SK-N-SH (cell line): ENCODE measurements at regions not wholly inside any gene's neighbourhood (a gene's known extent, or its start where the extent isn't known, plus 50 kb on each side); places are given as distances from the start of the nearest gene placed in this dataset.

Source experiments
- CTCF ChIA-PET: fragments of 300-600, 350-600 bp; formaldehyde crosslinking; extraction: SDS; loops from one replicate; lab custom pipeline; 2021; lab: Yijun Ruan, JAX
- POLR2A ChIA-PET: fragments of 350-600 bp; sonication (Branson Sonifier 250); formaldehyde crosslinking; extraction: SDS; loops from one replicate; lab custom pipeline; 2020; ENCODE audit warnings: antibody characterized with exemption, inconsistent platforms; lab: Yijun Ruan, JAX
- DNase-seq: peaks from one replicate; pipeline ENCODE4 v3.0.0; 2012
- H2AFZ ChIP-seq: fragments of 200-600 bp; sonication (generic); 2 replicates; pipeline ENCODE4 v1.8.1; 2016; ENCODE audit warnings: antibody characterized with exemption, mild to moderate bottlenecking, low read depth
- H3F3A ChIP-seq: fragments of 200-600 bp; sonication (generic); replicated peaks from 2 replicates; pipeline ENCODE3; 2016; ENCODE audit warnings: antibody characterized with exemption, mild to moderate bottlenecking; ENCODE audit not compliant: insufficient read depth
- H3K27ac ChIP-seq, 2 experiments: fragments of 200-500 bp in 1 of 2; fragments of 200-600 bp in 1 of 2; sonication (Bioruptor generic) in 1 of 2; sonication (generic), shearing (Covaris generic) in 1 of 2; 2 replicates each; pipeline versions ENCODE4 v1.5.1 to v1.6.1; 2014 to 2016; ENCODE audit warnings: low read depth in 2 of 2, inconsistent platforms in 1 of 2, low read length in 1 of 2, mild to moderate bottlenecking in 1 of 2, mixed read lengths in 1 of 2
- H3K27me3 ChIP-seq: fragments of 200-600 bp; sonication (generic), shearing (Covaris generic); 2 replicates; pipeline ENCODE4 v1.6.1; 2016; ENCODE audit warnings: mixed run types; ENCODE audit not compliant: insufficient read depth
- H3K36me3 ChIP-seq, 2 experiments: fragments of 200-500 bp in 1 of 2; fragments of 200-600 bp in 1 of 2; sonication (Bioruptor generic) in 1 of 2; sonication (generic) in 1 of 2; replicated peaks in 1 of 2; 2 replicates each; pipeline versions ENCODE3 to v1.5.1; 2014 to 2016; ENCODE audit warnings: low read length in 1 of 2, mild to moderate bottlenecking in 1 of 2; ENCODE audit not compliant: insufficient read depth in 2 of 2, control insufficient read depth in 1 of 2
- H3K4me1 ChIP-seq, 2 experiments: fragments of 200-500 bp in 1 of 2; fragments of 200-600 bp in 1 of 2; sonication (Bioruptor generic) in 1 of 2; sonication (generic), shearing (Covaris generic) in 1 of 2; 2 replicates each; pipeline versions ENCODE4 v1.5.1 to v1.6.1; 2014 to 2016; ENCODE audit warnings: low read depth in 1 of 2, low read length in 1 of 2, mixed run types in 1 of 2; ENCODE audit not compliant: insufficient read depth in 2 of 2, control insufficient read depth in 1 of 2
- H3K4me2 ChIP-seq: fragments of 200-600 bp; sonication (generic), shearing (Covaris generic); 2 replicates; pipeline ENCODE4 v1.6.1; 2017; ENCODE audit warnings: mixed run types
- H3K4me3 ChIP-seq, 2 experiments: fragments of 200-500 bp in 1 of 2; fragments of 200-600 bp in 1 of 2; sonication (Bioruptor generic) in 1 of 2; sonication (generic), shearing (Covaris generic) in 1 of 2; 2 replicates each; pipeline versions ENCODE4 v1.5.1 to v1.8.1; 2014 to 2016; ENCODE audit warnings: low read depth in 2 of 2, inconsistent platforms in 1 of 2, low read length in 1 of 2, mild to moderate bottlenecking in 1 of 2, mixed read lengths in 1 of 2, moderate library complexity in 1 of 2
- H3K79me2 ChIP-seq: fragments of 200-600 bp; sonication (generic); 2 replicates; pipeline ENCODE4 v1.8.1; 2017; ENCODE audit warnings: mild to moderate bottlenecking; ENCODE audit not compliant: insufficient read depth
- H3K9ac ChIP-seq: fragments of 200-600 bp; sonication (generic); 2 replicates; pipeline ENCODE4 v1.6.1; 2017; ENCODE audit warnings: mixed run types
- H3K9me2 ChIP-seq: fragments of 200-600 bp; sonication (generic); 2 replicates; pipeline ENCODE4 v1.6.1; 2017; ENCODE audit warnings: mixed run types
- H3K9me3 ChIP-seq: fragments of 200-600 bp; sonication (generic); 2 replicates; pipeline ENCODE4 v1.6.1; 2017; ENCODE audit warnings: mixed run types, mild to moderate bottlenecking, moderate library complexity
- H4K20me1 ChIP-seq: fragments of 200-600 bp; sonication (generic); 2 replicates; pipeline ENCODE4 v1.6.1; 2017; ENCODE audit warnings: mild to moderate bottlenecking, mixed run types; ENCODE audit not compliant: insufficient read depth
- CTCF ChIP-seq: fragments of 200-600 bp; sonication (generic); IDR thresholded peaks from 2 replicates; pipeline ENCODE4 v1.6.1; 2017; ENCODE audit warnings: antibody characterized with exemption, mild to moderate bottlenecking, moderate library complexity
- ELF1 ChIP-seq: IDR thresholded peaks from 2 replicates; pipeline ENCODE4 v1.4.0; 2012
- EP300 ChIP-seq, 2 experiments: IDR thresholded peaks; 2 replicates each; pipeline versions ENCODE4 v1.4.0 to v1.6.1; 2012; ENCODE audit warnings: borderline replicate concordance in 1 of 2, low read depth in 1 of 2, low read length in 1 of 2
- EZH2phosphoT487 ChIP-seq: fragments of 200-600 bp; sonication (generic); IDR thresholded peaks from 2 replicates; pipeline ENCODE4 v1.6.1; 2017; ENCODE audit warnings: low read depth, mixed run types, mild to moderate bottlenecking, antibody characterized with exemption, moderate library complexity, borderline replicate concordance
- FOSL2 ChIP-seq: IDR thresholded peaks from 2 replicates; pipeline ENCODE4 v1.4.0; 2012; ENCODE audit warnings: low read depth, mild to moderate bottlenecking, moderate library complexity, borderline replicate concordance
- FOXJ3 ChIP-seq: sonication (generic); formaldehyde crosslinking; IDR thresholded peaks from 2 replicates; pipeline ENCODE4 v1.5.1; 2020; ENCODE audit warnings: mild to moderate bottlenecking, missing genetic modification reagents
- FOXM1 ChIP-seq: IDR thresholded peaks from 2 replicates; pipeline ENCODE4 v1.4.0; 2012; ENCODE audit warnings: low read depth, mild to moderate bottlenecking
- GATA2 ChIP-seq: sonication (generic); formaldehyde crosslinking; IDR thresholded peaks from 2 replicates; pipeline ENCODE4 v1.5.0; 2020; ENCODE audit warnings: mild to moderate bottlenecking, missing genetic modification reagents
- IRF3 ChIP-seq: fragments of 150-350 bp; IDR thresholded peaks from 2 replicates; pipeline ENCODE4 v1.6.1; 2016; ENCODE audit warnings: mild to moderate bottlenecking, low read depth, low read length
- MAX ChIP-seq: IDR thresholded peaks from 2 replicates; pipeline ENCODE4 v1.4.0; 2012; ENCODE audit warnings: low read depth
- MXI1 ChIP-seq: IDR thresholded peaks from 2 replicates; pipeline ENCODE4 v1.6.1; 2012; ENCODE audit warnings: mild to moderate bottlenecking, low read depth, low read length, improper control_type of control experiment
- NFIC ChIP-seq: IDR thresholded peaks from 2 replicates; pipeline ENCODE4 v1.4.0; 2012; ENCODE audit warnings: borderline replicate concordance
- NRF1 ChIP-seq: IDR thresholded peaks from 2 replicates; pipeline ENCODE4 v1.6.1; 2012; ENCODE audit warnings: low read depth, mild to moderate bottlenecking, low read length
- PBX3 ChIP-seq: IDR thresholded peaks from 2 replicates; pipeline ENCODE4; 2012
- POLR2AphosphoS5 ChIP-seq: IDR thresholded peaks from 2 replicates; pipeline ENCODE4 v1.6.1; 2012; ENCODE audit warnings: low read depth, low read length
- RAD21 ChIP-seq: IDR thresholded peaks from 2 replicates; pipeline ENCODE4 v1.6.1; 2012; ENCODE audit warnings: mild to moderate bottlenecking, low read length
- RFX5 ChIP-seq: IDR thresholded peaks from 2 replicates; pipeline ENCODE4 v1.6.1; 2012; ENCODE audit warnings: mild to moderate bottlenecking, improper control_type of control experiment, low read length
- SIN3A ChIP-seq: IDR thresholded peaks from 2 replicates; pipeline ENCODE4 v1.6.1; 2012; ENCODE audit warnings: low read depth, mild to moderate bottlenecking, low read length, moderate library complexity, borderline replicate concordance
- SMC3 ChIP-seq: IDR thresholded peaks from 2 replicates; pipeline ENCODE4 v1.6.1; 2012; ENCODE audit warnings: low read depth, low read length, improper control_type of control experiment
- TAF1 ChIP-seq: IDR thresholded peaks from 2 replicates; pipeline ENCODE4 v1.6.1; 2012; ENCODE audit warnings: low read depth, mild to moderate bottlenecking, low read length, moderate library complexity, borderline replicate concordance
- TCF12 ChIP-seq: IDR thresholded peaks from 2 replicates; pipeline ENCODE4 v1.4.0; 2012
- TEAD4 ChIP-seq: IDR thresholded peaks from 2 replicates; pipeline ENCODE4 v1.4.0; 2012; ENCODE audit warnings: mild to moderate bottlenecking, borderline replicate concordance; ENCODE audit not compliant: insufficient read depth
- USF1 ChIP-seq: IDR thresholded peaks from 2 replicates; pipeline ENCODE4 v1.4.0; 2012; ENCODE audit warnings: low read depth, borderline replicate concordance
- USF2 ChIP-seq: fragments of 150-350 bp; IDR thresholded peaks from 2 replicates; pipeline ENCODE4 v1.6.1; 2017; ENCODE audit warnings: antibody characterized with exemption, low read length, low read depth, borderline replicate concordance
- YY1 ChIP-seq: IDR thresholded peaks from 2 replicates; pipeline ENCODE4 v1.4.0; 2012; ENCODE audit warnings: low read depth, mild to moderate bottlenecking
- WGBS: methylation state at CpG from one replicate; pipeline ENCODE4 v1.1.6; 2017; ENCODE audit warnings: low lambda C conversion rate; 5-methylcytosine and 5-hydroxymethylcytosine counted together

GRCh38 chr2:220227266-220227920 is 600.0 kb downstream of the SLC4A3 start:
- H3K9me3 ChIP-seq: no peaks in the 10 kb centered on the region
- H3K27ac ChIP-seq: peak overlapping the region; percentile 28 to 86; a peak in 3 of 4 replicates
- H3K36me3 ChIP-seq: no peaks in the 10 kb centered on the region
- CTCF ChIA-PET: no interaction called here
- no peak for DNase-seq
- H3K4me1 ChIP-seq: peaks cover 0 to 39% of the 10 kb centered on the region in 2 experiments; a peak in 3 of 4 replicates
- peak overlapping the region; percentile 60; the same call in 1 of the 2 replicates for H3K9ac ChIP-seq
- H2AFZ ChIP-seq: no peak overlapping the region
- H3K4me3 ChIP-seq: no peak overlapping the region; a peak in 1 of 4 replicates
- peak overlapping the region; percentile 71; the same call in 1 of the 2 replicates for H3K4me2 ChIP-seq
- WGBS: 50% methylated on average over 4 of the region's 4 CpGs
- H3K9me2 ChIP-seq: no peaks in the 10 kb centered on the region
- no peaks in the 10 kb centered on the region for H3K27me3 ChIP-seq
- H3K79me2 ChIP-seq: no peaks in the 10 kb centered on the region
- peaks cover 28% of the 10 kb centered on the region for H3F3A ChIP-seq
- no peaks in the 10 kb centered on the region for H4K20me1 ChIP-seq
- POLR2A ChIA-PET: no interaction called here
- peak; percentile 53; the same call in 1 of the 2 replicates for TF ChIP-seq NFIC
- no peak for TF ChIP-seq TAF1
- TF ChIP-seq TCF12: peak; percentile 63
- TF ChIP-seq EZH2phosphoT487: no peak
- no peak for TF ChIP-seq NRF1
- no peak for TF ChIP-seq SIN3A
- TF ChIP-seq SMC3: no peak
- no peak for TF ChIP-seq USF2
- TF ChIP-seq FOSL2: peak; percentile 52
- TF ChIP-seq RAD21: no peak
- TF ChIP-seq POLR2AphosphoS5: no peak
- no peak for TF ChIP-seq USF1
- TF ChIP-seq MXI1: no peak
- TF ChIP-seq YY1: no peak
- TF ChIP-seq PBX3: peak; percentile 67
- TF ChIP-seq MAX: no peak
- no peak for TF ChIP-seq ELF1
- TF ChIP-seq TEAD4: 0 out of 2 replicates have a peak, but pooled peaks have one; percentile 41
- TF ChIP-seq FOXM1: no peak
- no peak for TF ChIP-seq GATA2 (CRISPR knock-in tag)
- TF ChIP-seq FOXJ3 (CRISPR knock-in tag): no peak
- peak in 1 of 2 experiments; percentile 79; a peak in 2 of 4 replicates for TF ChIP-seq EP300 (IDR thresholded peaks at IDR 0.05; ENCODE audit: borderline replicate concordance in 1 of 2, low read depth in 1 of 2, low read length in 1 of 2)
- no peak for TF ChIP-seq IRF3
- TF ChIP-seq RFX5: no peak
- no peak for TF ChIP-seq CTCF
